ENCODE measurements at regions not wholly inside any gene's neighbourhood (a gene's known extent, or its start where the extent isn't known, plus 50 kb on each side); places are given as distances from the start of the nearest gene placed in this dataset.

DNA sequence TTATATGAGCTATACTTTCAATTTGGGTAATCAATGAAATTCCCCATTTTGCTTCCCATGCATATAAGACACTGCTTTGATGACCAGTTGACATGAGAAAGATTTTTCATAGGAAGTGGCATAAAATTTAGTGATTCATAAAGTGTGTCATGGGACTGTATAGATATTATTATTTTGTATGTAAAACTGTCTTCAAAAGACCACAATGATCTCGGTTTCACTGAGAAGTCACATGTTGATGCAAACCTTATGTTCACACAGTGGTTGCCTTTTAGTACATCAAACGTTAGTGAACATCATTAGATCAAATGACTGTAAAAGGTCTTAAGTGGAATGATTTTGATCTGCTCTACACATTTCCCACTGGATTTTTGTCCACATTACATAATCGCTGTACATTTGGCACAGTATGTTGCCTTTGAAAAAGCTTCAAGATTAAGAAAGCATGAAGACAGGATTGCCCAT, 349.2 kb upstream of the MEF2C start:
- Histone ChIP-seq H3K79me2 (ENCODE audit: control insufficient read depth, insufficient read depth, low read length) (no peaks in the 10 kb centered on the region), H4K20me1 (replicated peaks; ENCODE audit: control insufficient read depth, extremely low read depth, insufficient read depth, low read length) (no peaks in the 10 kb centered on the region), H3K27ac (ENCODE audit: insufficient read depth, low read depth, low read length) (no peak overlapping the region), H3K9me3 (replicated peaks; ENCODE audit: control insufficient read depth, insufficient read depth, low read length) (no peaks in the 10 kb centered on the region), H3K36me3 (ENCODE audit: control insufficient read depth in 2 of 2, extremely low read depth in 1 of 2, insufficient read depth in 2 of 2, low read length in 2 of 2) (no peaks in the 10 kb centered on the region), H3K4me1 (ENCODE audit: control insufficient read depth, extremely low read depth, insufficient read depth, low read length) (no peaks in the 10 kb centered on the region), H3K27me3 (ENCODE audit: control insufficient read depth in 2 of 2, insufficient read depth in 2 of 2, low read length in 2 of 2) (no peaks in the 10 kb centered on the region), H3K4me3 (replicated peaks in 1 of 3; ENCODE audit: insufficient read depth in 1 of 3, low read depth in 1 of 3, low read length in 3 of 3) (no peak overlapping the region), H3K9me1 (replicated peaks; ENCODE audit: control insufficient read depth, extremely low read depth, insufficient read depth, low read length) (no peaks in the 10 kb centered on the region), H3K9ac (replicated peaks; ENCODE audit: extremely low read depth, insufficient read depth, low read length) (no peak overlapping the region), H3K4me2 (ENCODE audit: insufficient read depth, low read length) (no peak overlapping the region), H2AFZ (ENCODE audit: low read depth, low read length) (no peak overlapping the region)
- CTCF ChIA-PET, result interaction anchor here (0.8 to 1.8 kb wide), 5 partner anchors 15 to 1451 kb away, joined by 3 to 6 read pairs (median 3); no protein-coding TSS in a partner anchor
- intact Hi-C loops (cut with micrococcal nuclease), result loop anchor here (10.0 kb wide), 1 partner anchor 347 kb away; the partner anchor contains the start of gene MEF2C
- no peak for TF ChIP-seq EZH2 (IDR thresholded peaks at IDR 0.05; ENCODE audit: borderline replicate concordance, low read depth, low read length, severe bottlenecking)
- no peak for TF ChIP-seq FOS (IDR thresholded peaks at IDR 0.05; ENCODE audit: borderline replicate concordance, insufficient read depth, low read length)
- no peak for TF ChIP-seq POLR2A (IDR thresholded peaks at IDR 0.05; ENCODE audit: low read depth, low read length)
- no peak for TF ChIP-seq CTCF (IDR thresholded peaks at IDR 0.05; ENCODE audit: extremely low read depth in 1 of 2, insufficient read depth in 1 of 2, low read depth in 1 of 2, low read length in 2 of 2)
- TF ChIP-seq, protein P1, sequence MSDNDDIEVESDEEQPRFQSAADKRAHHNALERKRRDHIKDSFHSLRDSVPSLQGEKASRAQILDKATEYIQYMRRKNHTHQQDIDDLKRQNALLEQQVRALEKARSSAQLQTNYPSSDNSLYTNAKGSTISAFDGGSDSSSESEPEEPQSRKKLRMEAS (IDR thresholded peaks at IDR 0.05; ENCODE audit: insufficient read depth, insufficient read length), result no peak
- TF ChIP-seq MYC (IDR thresholded peaks at IDR 0.05; ENCODE audit: low read depth, low read length), result no peak
- TF ChIP-seq GATA2 (IDR thresholded peaks at IDR 0.05; ENCODE audit: insufficient read depth, insufficient read length, low read depth, low read length), result no peak
- TF ChIP-seq POLR2AphosphoS5 (IDR thresholded peaks at IDR 0.05; ENCODE audit: insufficient read depth, low read depth, low read length), result no peak
- no peak for TF ChIP-seq JUN (IDR thresholded peaks at IDR 0.05; ENCODE audit: borderline replicate concordance, insufficient read depth, insufficient read length, low read depth)
- DNase-seq (ENCODE audit: low read depth, low spot score) (no peak), FAIRE-seq (no peak)
- dilution Hi-C loops (cut with MboI; ENCODE audit: extremely low pct_ligation_motif_present, low sequenced_read_pairs), result no loop called here
- no TSS peak for BruUV-seq (replicated peaks)
- POLR2A ChIA-PET, result no interaction called here

Measured in endothelial cell of umbilical vein (primary cell).